SU-DHL-6 (cell line): ENCODE measurements at regions not wholly inside any gene's neighbourhood (a gene's known extent, or its start where the extent isn't known, plus 50 kb on each side); places are given as distances from the start of the nearest gene placed in this dataset.

Experiments
- H2AFZ ChIP-seq: fragments of 200-600 bp; sonication (generic); 2 replicates; pipeline ENCODE4 v1.6.1; 2014; ENCODE audit warnings: low read depth, mild to moderate bottlenecking, moderate library complexity, mixed read lengths, antibody characterized with exemption, low read length; ENCODE audit not compliant: severe bottlenecking
- H3F3A ChIP-seq: fragments of 200-600 bp; shearing (Covaris generic); 2 replicates; pipeline ENCODE4 v1.6.0; 2016; ENCODE audit warnings: antibody characterized with exemption, mild to moderate bottlenecking; ENCODE audit not compliant: insufficient read depth
- H3K27ac ChIP-seq: fragments of 200-600 bp; sonication (generic); 2 replicates; pipeline ENCODE4 v1.5.1; 2016; ENCODE audit warnings: low read depth, mild to moderate bottlenecking, low read length, moderate library complexity, mixed read lengths
- H3K27me3 ChIP-seq: fragments of 200-600 bp; sonication (generic), shearing (Covaris generic); 2 replicates; pipeline ENCODE4 v1.6.0; 2014; ENCODE audit warnings: mild to moderate bottlenecking, low read length
- H3K36me3 ChIP-seq: fragments of 200-600 bp; sonication (generic); 2 replicates; pipeline ENCODE4 v1.6.1; 2014; ENCODE audit warnings: mild to moderate bottlenecking, low read length, mixed read lengths
- H3K4me2 ChIP-seq: fragments of 300-600, 200-600 bp; shearing (Covaris generic), sonication (generic); 2 replicates; pipeline ENCODE4 v1.6.0; 2014; ENCODE audit warnings: low read length, low read depth, mild to moderate bottlenecking; ENCODE audit not compliant: poor library complexity, severe bottlenecking
- H3K4me3 ChIP-seq: fragments of 200-600 bp; sonication (generic); 2 replicates; pipeline ENCODE4 v1.5.1; 2014; ENCODE audit warnings: antibody characterized with exemption, low read length, mild to moderate bottlenecking, mixed read lengths; ENCODE audit not compliant: insufficient read depth, poor library complexity, severe bottlenecking
- H3K79me2 ChIP-seq: fragments of 200-600 bp; sonication (generic); 2 replicates; pipeline ENCODE4 v1.6.1; 2014; ENCODE audit warnings: mild to moderate bottlenecking, low read length, moderate library complexity; ENCODE audit not compliant: insufficient read depth
- H3K9ac ChIP-seq: fragments of 200-600 bp; sonication (generic); 2 replicates; pipeline ENCODE4 v1.7.0; 2014; ENCODE audit warnings: mild to moderate bottlenecking, low read length
- H3K9me2 ChIP-seq: fragments of 200-600 bp; sonication (generic); replicated peaks from 2 replicates; pipeline ENCODE4 v1.6.1; 2014; ENCODE audit warnings: low read length; ENCODE audit not compliant: insufficient read depth
- H3K9me3 ChIP-seq: fragments of 200-600 bp; sonication (generic); 2 replicates; pipeline ENCODE4 v1.6.1; 2014; ENCODE audit warnings: low read length, mixed read lengths; ENCODE audit not compliant: insufficient read depth
- H4K20me1 ChIP-seq: fragments of 200-600 bp; sonication (generic); 2 replicates; pipeline ENCODE4 v1.6.1; 2014; ENCODE audit warnings: low read depth, mild to moderate bottlenecking, antibody characterized with exemption, low read length, moderate library complexity, mixed read lengths
- EZH2phosphoT487 ChIP-seq: fragments of 200-600 bp; sonication (generic), shearing (Covaris generic); conservative IDR thresholded peaks from 2 replicates; pipeline ENCODE4 v1.6.1; 2018; ENCODE audit warnings: mild to moderate bottlenecking, antibody characterized with exemption, low read length, moderate library complexity, mixed read lengths
- TF ChIP-seq, protein P1 (sequence below): fragments of 200-600 bp; sonication (generic); IDR thresholded peaks from one replicate; pipeline ENCODE4 v1.5.1; 2017; ENCODE audit warnings: antibody characterized with exemption, mild to moderate bottlenecking, low read length, moderate library complexity; ENCODE audit not compliant: insufficient read depth, poor library complexity, severe bottlenecking

DNA sequence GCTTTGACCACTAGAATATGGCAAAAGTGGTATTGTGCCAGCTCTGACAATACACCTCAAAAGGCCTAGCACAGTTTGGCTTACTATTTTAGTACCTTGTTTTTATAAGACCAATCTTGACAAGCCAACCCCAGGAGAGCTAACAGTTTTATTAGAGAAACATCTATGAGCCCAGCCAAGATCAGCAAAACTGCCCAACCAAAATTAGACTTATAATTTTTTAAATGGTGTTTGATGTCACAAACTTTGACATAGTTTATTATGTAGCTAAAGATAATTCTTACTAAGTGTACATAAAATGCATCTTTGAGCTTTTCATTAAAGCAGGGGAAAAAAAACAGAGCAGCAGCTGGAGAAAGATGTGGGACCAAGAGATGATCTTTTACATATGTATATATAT, 537.5 kb downstream of the ZPLD1 start:
- Histone ChIP-seq H3K4me3 (no peak overlapping the region), H3K9me2 (no peaks in the 10 kb centered on the region), H3K9ac (no peak overlapping the region), H3K79me2 (no peaks in the 10 kb centered on the region), H2AFZ (no peak overlapping the region), H3K9me3 (no peaks in the 10 kb centered on the region), H3K27me3 (no peaks in the 10 kb centered on the region), H3K4me2 (no peak overlapping the region), H4K20me1 (no peaks in the 10 kb centered on the region), H3K27ac (no peak overlapping the region), H3F3A (no peaks in the 10 kb centered on the region), H3K36me3 (no peaks in the 10 kb centered on the region)
- TF ChIP-seq EZH2phosphoT487: no peak
- TF ChIP-seq, protein P1, sequence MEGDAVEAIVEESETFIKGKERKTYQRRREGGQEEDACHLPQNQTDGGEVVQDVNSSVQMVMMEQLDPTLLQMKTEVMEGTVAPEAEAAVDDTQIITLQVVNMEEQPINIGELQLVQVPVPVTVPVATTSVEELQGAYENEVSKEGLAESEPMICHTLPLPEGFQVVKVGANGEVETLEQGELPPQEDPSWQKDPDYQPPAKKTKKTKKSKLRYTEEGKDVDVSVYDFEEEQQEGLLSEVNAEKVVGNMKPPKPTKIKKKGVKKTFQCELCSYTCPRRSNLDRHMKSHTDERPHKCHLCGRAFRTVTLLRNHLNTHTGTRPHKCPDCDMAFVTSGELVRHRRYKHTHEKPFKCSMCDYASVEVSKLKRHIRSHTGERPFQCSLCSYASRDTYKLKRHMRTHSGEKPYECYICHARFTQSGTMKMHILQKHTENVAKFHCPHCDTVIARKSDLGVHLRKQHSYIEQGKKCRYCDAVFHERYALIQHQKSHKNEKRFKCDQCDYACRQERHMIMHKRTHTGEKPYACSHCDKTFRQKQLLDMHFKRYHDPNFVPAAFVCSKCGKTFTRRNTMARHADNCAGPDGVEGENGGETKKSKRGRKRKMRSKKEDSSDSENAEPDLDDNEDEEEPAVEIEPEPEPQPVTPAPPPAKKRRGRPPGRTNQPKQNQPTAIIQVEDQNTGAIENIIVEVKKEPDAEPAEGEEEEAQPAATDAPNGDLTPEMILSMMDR: no peak

DNA sequence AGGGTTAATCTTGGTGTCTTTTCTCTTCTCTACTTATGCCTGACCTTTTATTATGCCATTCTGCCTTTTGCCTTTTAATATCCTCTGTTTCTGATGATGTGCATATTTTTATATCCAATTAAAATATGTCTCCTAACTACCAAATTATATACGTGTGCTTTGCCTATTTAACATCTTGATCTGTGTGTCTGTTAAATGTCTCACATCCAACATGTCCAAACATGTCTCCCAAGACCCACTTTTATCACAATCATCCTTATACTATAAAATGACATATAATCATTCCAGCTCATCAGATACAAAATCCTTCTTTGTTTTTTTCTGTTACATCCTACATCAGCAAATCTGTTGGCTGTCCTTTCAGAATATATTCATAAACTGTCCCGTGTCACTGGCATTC, 539.5 kb downstream of the ZPLD1 start:
- Histone ChIP-seq H4K20me1 (no peaks in the 10 kb centered on the region), H3K36me3 (no peaks in the 10 kb centered on the region), H3K9ac (no peak overlapping the region), H3K9me2 (no peaks in the 10 kb centered on the region), H3K27me3 (no peaks in the 10 kb centered on the region), H2AFZ (no peak overlapping the region), H3K9me3 (no peaks in the 10 kb centered on the region), H3K4me3 (no peak overlapping the region), H3F3A (no peaks in the 10 kb centered on the region), H3K27ac (no peak overlapping the region), H3K4me2 (no peak overlapping the region), H3K79me2 (no peaks in the 10 kb centered on the region)
- no peak for TF ChIP-seq EZH2phosphoT487
- TF ChIP-seq, protein P1: no peak

DNA sequence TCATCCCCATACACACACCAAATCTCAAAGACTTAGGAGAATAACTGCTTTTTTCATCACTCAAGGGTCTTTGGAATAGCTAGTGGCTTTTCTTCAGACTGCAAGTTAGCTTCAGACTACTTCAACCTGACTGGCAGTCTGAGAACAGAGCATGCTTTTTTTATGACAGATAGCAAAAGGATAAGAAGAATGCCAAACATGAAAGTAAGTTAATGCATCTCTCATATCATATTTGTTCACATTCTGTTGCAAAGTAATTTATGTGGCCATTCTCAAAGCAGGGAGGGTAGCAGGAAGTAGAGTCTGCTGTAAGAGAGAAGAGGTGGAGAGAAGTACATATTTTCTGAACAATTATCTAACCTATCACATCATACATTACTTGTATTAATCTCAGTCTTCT, 544.4 kb downstream of the ZPLD1 start:
- Histone ChIP-seq H4K20me1 (no peaks in the 10 kb centered on the region), H3K4me2 (no peak overlapping the region), H3K9me3 (no peaks in the 10 kb centered on the region), H3K27ac (no peak overlapping the region), H3K79me2 (no peaks in the 10 kb centered on the region), H2AFZ (no peak overlapping the region), H3K27me3 (no peaks in the 10 kb centered on the region), H3K4me3 (no peak overlapping the region), H3K9me2 (no peaks in the 10 kb centered on the region), H3K36me3 (no peaks in the 10 kb centered on the region), H3K9ac (no peak overlapping the region), H3F3A (no peaks in the 10 kb centered on the region)
- TF ChIP-seq, protein P1: no peak
- no peak for TF ChIP-seq EZH2phosphoT487
